ENCODE measurements at regions not wholly inside any gene's neighbourhood (a gene's known extent, or its start where the extent isn't known, plus 50 kb on each side); places are given as distances from the start of the nearest gene placed in this dataset.

DNA sequence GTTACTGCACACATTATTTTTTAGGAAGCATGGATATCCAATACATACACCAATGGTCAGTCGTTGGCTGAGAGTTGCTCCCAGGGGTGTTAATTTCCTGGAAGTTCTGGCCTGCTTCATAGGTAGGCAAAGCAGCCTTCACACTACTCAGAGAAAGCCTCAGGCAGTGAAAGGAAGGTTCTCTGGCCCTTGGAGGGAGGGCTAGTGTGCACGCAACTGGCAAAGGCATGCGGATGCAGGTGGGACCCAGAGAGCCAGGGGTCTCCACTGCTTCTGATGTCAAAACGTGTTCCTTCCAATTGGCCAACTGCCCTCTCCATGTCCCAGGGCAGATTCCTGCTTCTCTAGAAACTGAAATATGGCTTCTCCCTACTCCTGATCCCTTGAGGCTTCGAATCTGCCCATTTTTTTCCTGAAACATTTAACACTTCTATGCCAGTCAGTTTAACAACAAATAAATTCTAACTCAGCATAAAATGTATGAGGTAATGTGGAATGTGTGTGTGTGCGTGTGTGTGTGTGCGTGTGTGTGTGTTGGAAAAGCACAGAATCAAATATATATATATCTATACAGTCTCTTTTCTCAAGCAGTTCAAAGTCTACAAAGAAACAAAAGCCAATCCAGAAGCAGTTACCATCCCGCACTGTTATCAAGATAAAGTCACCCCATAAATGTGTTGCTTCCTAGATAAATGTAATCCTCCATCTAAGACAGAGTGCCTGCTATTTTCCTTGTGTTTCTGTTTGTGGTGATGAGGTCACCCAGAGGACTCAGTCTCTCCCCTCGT is 94.0 kb upstream of the HIVEP1 start (continued):
- TF ChIP-seq, protein P1, sequence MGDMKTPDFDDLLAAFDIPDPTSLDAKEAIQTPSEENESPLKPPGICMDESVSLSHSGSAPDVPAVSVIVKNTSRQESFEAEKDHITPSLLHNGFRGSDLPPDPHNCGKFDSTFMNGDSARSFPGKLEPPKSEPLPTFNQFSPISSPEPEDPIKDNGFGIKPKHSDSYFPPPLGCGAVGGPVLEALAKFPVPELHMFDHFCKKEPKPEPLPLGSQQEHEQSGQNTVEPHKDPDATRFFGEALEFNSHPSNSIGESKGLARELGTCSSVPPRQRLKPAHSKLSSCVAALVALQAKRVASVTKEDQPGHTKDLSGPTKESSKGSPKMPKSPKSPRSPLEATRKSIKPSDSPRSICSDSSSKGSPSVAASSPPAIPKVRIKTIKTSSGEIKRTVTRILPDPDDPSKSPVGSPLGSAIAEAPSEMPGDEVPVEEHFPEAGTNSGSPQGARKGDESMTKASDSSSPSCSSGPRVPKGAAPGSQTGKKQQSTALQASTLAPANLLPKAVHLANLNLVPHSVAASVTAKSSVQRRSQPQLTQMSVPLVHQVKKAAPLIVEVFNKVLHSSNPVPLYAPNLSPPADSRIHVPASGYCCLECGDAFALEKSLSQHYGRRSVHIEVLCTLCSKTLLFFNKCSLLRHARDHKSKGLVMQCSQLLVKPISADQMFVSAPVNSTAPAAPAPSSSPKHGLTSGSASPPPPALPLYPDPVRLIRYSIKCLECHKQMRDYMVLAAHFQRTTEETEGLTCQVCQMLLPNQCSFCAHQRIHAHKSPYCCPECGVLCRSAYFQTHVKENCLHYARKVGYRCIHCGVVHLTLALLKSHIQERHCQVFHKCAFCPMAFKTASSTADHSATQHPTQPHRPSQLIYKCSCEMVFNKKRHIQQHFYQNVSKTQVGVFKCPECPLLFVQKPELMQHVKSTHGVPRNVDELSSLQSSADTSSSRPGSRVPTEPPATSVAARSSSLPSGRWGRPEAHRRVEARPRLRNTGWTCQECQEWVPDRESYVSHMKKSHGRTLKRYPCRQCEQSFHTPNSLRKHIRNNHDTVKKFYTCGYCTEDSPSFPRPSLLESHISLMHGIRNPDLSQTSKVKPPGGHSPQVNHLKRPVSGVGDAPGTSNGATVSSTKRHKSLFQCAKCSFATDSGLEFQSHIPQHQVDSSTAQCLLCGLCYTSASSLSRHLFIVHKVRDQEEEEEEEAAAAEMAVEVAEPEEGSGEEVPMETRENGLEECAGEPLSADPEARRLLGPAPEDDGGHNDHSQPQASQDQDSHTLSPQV (IDR thresholded peaks at IDR 0.05), result peak; percentile 93
- TF ChIP-seq SOX6 (IDR thresholded peaks at IDR 0.05) (peak; percentile 83), ZNF830 (CRISPR knock-in tag; IDR thresholded peaks at IDR 0.05) (no peak), RCOR1 (IDR thresholded peaks at IDR 0.05; ENCODE audit: borderline replicate concordance in 1 of 2, low read depth in 2 of 2, low read length in 2 of 2) (peak in 1 of 2 experiments; percentile 62; a peak in 1 of 4 replicates), GABPB1 (CRISPR knock-in tag; IDR thresholded peaks at IDR 0.05) (no peak), MAFG (tag; conservative IDR thresholded peaks at IDR 0.05) (peak; percentile 90), TAF7 (tag; IDR thresholded peaks at IDR 0.05) (no peak), RFX7 (CRISPR knock-in tag; IDR thresholded peaks at IDR 0.05) (no peak), TBP (optimal IDR thresholded peaks at IDR 0.05; ENCODE audit: low read depth, low read length) (peak; percentile 41), ASH1L (IDR thresholded peaks at IDR 0.05; ENCODE audit: borderline replicate concordance, low read depth, partially characterized antibody) (no peak), DMBX1 (CRISPR knock-in tag; IDR thresholded peaks at IDR 0.05; ENCODE audit: borderline replicate concordance) (0 out of 2 replicates have a peak, but pooled peaks have one; percentile 18), BRCA1 (IDR thresholded peaks at IDR 0.05) (no peak), BRCA1 (CRISPR knock-in tag; IDR thresholded peaks at IDR 0.05) (no peak), CCNT2 (IDR thresholded peaks at IDR 0.05; ENCODE audit: borderline replicate concordance, extremely low read depth, insufficient read length, low read depth, low read length) (peak; percentile 74), NR3C1 (CRISPR knock-in tag; IDR thresholded peaks at IDR 0.05) (no peak), ESRRB (CRISPR knock-in tag; IDR thresholded peaks at IDR 0.05; ENCODE audit: borderline replicate concordance) (no peak), NFE2L1 (tag; IDR thresholded peaks at IDR 0.05; ENCODE audit: borderline replicate concordance, low read depth) (no peak), SMARCA5 (IDR thresholded peaks at IDR 0.05) (peak; percentile 37)
- TF ChIP-seq, protein P2, sequence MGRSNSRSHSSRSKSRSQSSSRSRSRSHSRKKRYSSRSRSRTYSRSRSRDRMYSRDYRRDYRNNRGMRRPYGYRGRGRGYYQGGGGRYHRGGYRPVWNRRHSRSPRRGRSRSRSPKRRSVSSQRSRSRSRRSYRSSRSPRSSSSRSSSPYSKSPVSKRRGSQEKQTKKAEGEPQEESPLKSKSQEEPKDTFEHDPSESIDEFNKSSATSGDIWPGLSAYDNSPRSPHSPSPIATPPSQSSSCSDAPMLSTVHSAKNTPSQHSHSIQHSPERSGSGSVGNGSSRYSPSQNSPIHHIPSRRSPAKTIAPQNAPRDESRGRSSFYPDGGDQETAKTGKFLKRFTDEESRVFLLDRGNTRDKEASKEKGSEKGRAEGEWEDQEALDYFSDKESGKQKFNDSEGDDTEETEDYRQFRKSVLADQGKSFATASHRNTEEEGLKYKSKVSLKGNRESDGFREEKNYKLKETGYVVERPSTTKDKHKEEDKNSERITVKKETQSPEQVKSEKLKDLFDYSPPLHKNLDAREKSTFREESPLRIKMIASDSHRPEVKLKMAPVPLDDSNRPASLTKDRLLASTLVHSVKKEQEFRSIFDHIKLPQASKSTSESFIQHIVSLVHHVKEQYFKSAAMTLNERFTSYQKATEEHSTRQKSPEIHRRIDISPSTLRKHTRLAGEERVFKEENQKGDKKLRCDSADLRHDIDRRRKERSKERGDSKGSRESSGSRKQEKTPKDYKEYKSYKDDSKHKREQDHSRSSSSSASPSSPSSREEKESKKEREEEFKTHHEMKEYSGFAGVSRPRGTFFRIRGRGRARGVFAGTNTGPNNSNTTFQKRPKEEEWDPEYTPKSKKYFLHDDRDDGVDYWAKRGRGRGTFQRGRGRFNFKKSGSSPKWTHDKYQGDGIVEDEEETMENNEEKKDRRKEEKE (IDR thresholded peaks at IDR 0.05; ENCODE audit: borderline replicate concordance in 1 of 2, control insufficient read depth in 1 of 2, low read depth in 2 of 2, low read length in 1 of 2), result no peak
- TF ChIP-seq, protein P3, sequence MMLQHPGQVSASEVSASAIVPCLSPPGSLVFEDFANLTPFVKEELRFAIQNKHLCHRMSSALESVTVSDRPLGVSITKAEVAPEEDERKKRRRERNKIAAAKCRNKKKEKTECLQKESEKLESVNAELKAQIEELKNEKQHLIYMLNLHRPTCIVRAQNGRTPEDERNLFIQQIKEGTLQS (IDR thresholded peaks at IDR 0.05), result peak; percentile 95
- TF ChIP-seq, protein P3 (CRISPR knock-in tag; conservative IDR thresholded peaks at IDR 0.05), result no peak

Data from K562 (cell line).